SK-N-SH (cell line): ENCODE measurements at regions not wholly inside any gene's neighbourhood (a gene's known extent, or its start where the extent isn't known, plus 50 kb on each side); places are given as distances from the start of the nearest gene placed in this dataset.

Source experiments
- CTCF ChIA-PET: fragments of 300-600, 350-600 bp; formaldehyde crosslinking; extraction: SDS; loops from one replicate; lab custom pipeline; 2021; lab: Yijun Ruan, JAX
- POLR2A ChIA-PET: fragments of 350-600 bp; sonication (Branson Sonifier 250); formaldehyde crosslinking; extraction: SDS; loops from one replicate; lab custom pipeline; 2020; ENCODE audit warnings: antibody characterized with exemption, inconsistent platforms; lab: Yijun Ruan, JAX
- DNase-seq: peaks from one replicate; pipeline ENCODE4 v3.0.0; 2012
- H2AFZ ChIP-seq: fragments of 200-600 bp; sonication (generic); 2 replicates; pipeline ENCODE4 v1.8.1; 2016; ENCODE audit warnings: antibody characterized with exemption, mild to moderate bottlenecking, low read depth
- H3F3A ChIP-seq: fragments of 200-600 bp; sonication (generic); replicated peaks from 2 replicates; pipeline ENCODE3; 2016; ENCODE audit warnings: antibody characterized with exemption, mild to moderate bottlenecking; ENCODE audit not compliant: insufficient read depth
- H3K27ac ChIP-seq, 2 experiments: fragments of 200-500 bp in 1 of 2; fragments of 200-600 bp in 1 of 2; sonication (Bioruptor generic) in 1 of 2; sonication (generic), shearing (Covaris generic) in 1 of 2; 2 replicates each; pipeline versions ENCODE4 v1.5.1 to v1.6.1; 2014 to 2016; ENCODE audit warnings: low read depth in 2 of 2, inconsistent platforms in 1 of 2, low read length in 1 of 2, mild to moderate bottlenecking in 1 of 2, mixed read lengths in 1 of 2
- H3K27me3 ChIP-seq: fragments of 200-600 bp; sonication (generic), shearing (Covaris generic); 2 replicates; pipeline ENCODE4 v1.6.1; 2016; ENCODE audit warnings: mixed run types; ENCODE audit not compliant: insufficient read depth
- H3K36me3 ChIP-seq, 2 experiments: fragments of 200-500 bp in 1 of 2; fragments of 200-600 bp in 1 of 2; sonication (Bioruptor generic) in 1 of 2; sonication (generic) in 1 of 2; replicated peaks in 1 of 2; 2 replicates each; pipeline versions ENCODE3 to v1.5.1; 2014 to 2016; ENCODE audit warnings: low read length in 1 of 2, mild to moderate bottlenecking in 1 of 2; ENCODE audit not compliant: insufficient read depth in 2 of 2, control insufficient read depth in 1 of 2
- H3K4me1 ChIP-seq, 2 experiments: fragments of 200-500 bp in 1 of 2; fragments of 200-600 bp in 1 of 2; sonication (Bioruptor generic) in 1 of 2; sonication (generic), shearing (Covaris generic) in 1 of 2; 2 replicates each; pipeline versions ENCODE4 v1.5.1 to v1.6.1; 2014 to 2016; ENCODE audit warnings: low read depth in 1 of 2, low read length in 1 of 2, mixed run types in 1 of 2; ENCODE audit not compliant: insufficient read depth in 2 of 2, control insufficient read depth in 1 of 2
- H3K4me2 ChIP-seq: fragments of 200-600 bp; sonication (generic), shearing (Covaris generic); 2 replicates; pipeline ENCODE4 v1.6.1; 2017; ENCODE audit warnings: mixed run types
- H3K4me3 ChIP-seq, 2 experiments: fragments of 200-500 bp in 1 of 2; fragments of 200-600 bp in 1 of 2; sonication (Bioruptor generic) in 1 of 2; sonication (generic), shearing (Covaris generic) in 1 of 2; 2 replicates each; pipeline versions ENCODE4 v1.5.1 to v1.8.1; 2014 to 2016; ENCODE audit warnings: low read depth in 2 of 2, inconsistent platforms in 1 of 2, low read length in 1 of 2, mild to moderate bottlenecking in 1 of 2, mixed read lengths in 1 of 2, moderate library complexity in 1 of 2
- H3K79me2 ChIP-seq: fragments of 200-600 bp; sonication (generic); 2 replicates; pipeline ENCODE4 v1.8.1; 2017; ENCODE audit warnings: mild to moderate bottlenecking; ENCODE audit not compliant: insufficient read depth
- H3K9ac ChIP-seq: fragments of 200-600 bp; sonication (generic); 2 replicates; pipeline ENCODE4 v1.6.1; 2017; ENCODE audit warnings: mixed run types
- H3K9me2 ChIP-seq: fragments of 200-600 bp; sonication (generic); 2 replicates; pipeline ENCODE4 v1.6.1; 2017; ENCODE audit warnings: mixed run types
- H3K9me3 ChIP-seq: fragments of 200-600 bp; sonication (generic); 2 replicates; pipeline ENCODE4 v1.6.1; 2017; ENCODE audit warnings: mixed run types, mild to moderate bottlenecking, moderate library complexity
- H4K20me1 ChIP-seq: fragments of 200-600 bp; sonication (generic); 2 replicates; pipeline ENCODE4 v1.6.1; 2017; ENCODE audit warnings: mild to moderate bottlenecking, mixed run types; ENCODE audit not compliant: insufficient read depth
- CHD2 ChIP-seq: fragments of 150-350 bp; IDR thresholded peaks from 2 replicates; pipeline ENCODE4 v1.6.1; 2018; ENCODE audit warnings: low read length; ENCODE audit not compliant: partially characterized antibody
- CTCF ChIP-seq: fragments of 200-600 bp; sonication (generic); IDR thresholded peaks from 2 replicates; pipeline ENCODE4 v1.6.1; 2017; ENCODE audit warnings: antibody characterized with exemption, mild to moderate bottlenecking, moderate library complexity
- ELF1 ChIP-seq: IDR thresholded peaks from 2 replicates; pipeline ENCODE4 v1.4.0; 2012
- EP300 ChIP-seq, 2 experiments: IDR thresholded peaks; 2 replicates each; pipeline versions ENCODE4 v1.4.0 to v1.6.1; 2012; ENCODE audit warnings: borderline replicate concordance in 1 of 2, low read depth in 1 of 2, low read length in 1 of 2
- EZH2phosphoT487 ChIP-seq: fragments of 200-600 bp; sonication (generic); IDR thresholded peaks from 2 replicates; pipeline ENCODE4 v1.6.1; 2017; ENCODE audit warnings: low read depth, mixed run types, mild to moderate bottlenecking, antibody characterized with exemption, moderate library complexity, borderline replicate concordance
- FOXJ3 ChIP-seq: sonication (generic); formaldehyde crosslinking; IDR thresholded peaks from 2 replicates; pipeline ENCODE4 v1.5.1; 2020; ENCODE audit warnings: mild to moderate bottlenecking, missing genetic modification reagents
- FOXM1 ChIP-seq: IDR thresholded peaks from 2 replicates; pipeline ENCODE4 v1.4.0; 2012; ENCODE audit warnings: low read depth, mild to moderate bottlenecking
- JUND ChIP-seq: IDR thresholded peaks from 2 replicates; pipeline ENCODE4 v1.4.0; 2012
- MAX ChIP-seq: IDR thresholded peaks from 2 replicates; pipeline ENCODE4 v1.4.0; 2012; ENCODE audit warnings: low read depth
- MEF2A ChIP-seq: IDR thresholded peaks from 2 replicates; pipeline ENCODE4 v1.4.0; 2012; ENCODE audit warnings: low read depth, borderline replicate concordance
- MXI1 ChIP-seq: IDR thresholded peaks from 2 replicates; pipeline ENCODE4 v1.6.1; 2012; ENCODE audit warnings: mild to moderate bottlenecking, low read depth, low read length, improper control_type of control experiment
- NFIC ChIP-seq: IDR thresholded peaks from 2 replicates; pipeline ENCODE4 v1.4.0; 2012; ENCODE audit warnings: borderline replicate concordance
- NRF1 ChIP-seq: IDR thresholded peaks from 2 replicates; pipeline ENCODE4 v1.6.1; 2012; ENCODE audit warnings: low read depth, mild to moderate bottlenecking, low read length
- PBX3 ChIP-seq: IDR thresholded peaks from 2 replicates; pipeline ENCODE4; 2012
- RAD21 ChIP-seq: IDR thresholded peaks from 2 replicates; pipeline ENCODE4 v1.6.1; 2012; ENCODE audit warnings: mild to moderate bottlenecking, low read length
- TCF12 ChIP-seq: IDR thresholded peaks from 2 replicates; pipeline ENCODE4 v1.4.0; 2012
- TEAD4 ChIP-seq: IDR thresholded peaks from 2 replicates; pipeline ENCODE4 v1.4.0; 2012; ENCODE audit warnings: mild to moderate bottlenecking, borderline replicate concordance; ENCODE audit not compliant: insufficient read depth
- WGBS: methylation state at CpG from one replicate; pipeline ENCODE4 v1.1.6; 2017; ENCODE audit warnings: low lambda C conversion rate; 5-methylcytosine and 5-hydroxymethylcytosine counted together
- TF ChIP-seq, protein P1 (sequence below): IDR thresholded peaks from 2 replicates; pipeline ENCODE4 v1.4.0; 2012; ENCODE audit warnings: low read depth, borderline replicate concordance

DNA sequence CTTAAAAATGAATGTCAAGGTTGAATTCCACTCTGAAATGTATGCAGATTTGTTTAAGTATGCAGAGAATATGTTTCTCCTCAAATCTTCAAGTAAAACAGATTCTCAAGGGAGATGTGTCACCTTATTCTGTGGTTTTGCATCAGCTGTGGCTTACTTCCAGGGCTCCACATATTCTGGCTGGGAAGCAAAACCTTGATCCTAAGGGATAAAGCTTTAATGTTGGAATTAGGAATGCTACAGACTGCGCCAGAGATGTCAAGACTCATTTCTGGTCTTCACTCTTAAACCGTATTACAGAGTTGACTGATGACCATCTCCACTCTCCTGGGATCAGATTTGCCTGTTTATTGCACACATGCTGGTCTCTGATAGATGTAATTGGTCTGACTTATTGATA is 143.9 kb upstream of the DIPK2B start (continued):
- TF ChIP-seq CTCF (no peak), FOXM1 (peak; percentile 62; the same call in 1 of the 2 replicates), NRF1 (no peak), MXI1 (no peak), TCF12 (peak; percentile 96), ELF1 (no peak), CHD2 (no peak), TEAD4 (peak; percentile 92), FOXJ3 (CRISPR knock-in tag) (no peak), EP300 (IDR thresholded peaks at IDR 0.05; ENCODE audit: borderline replicate concordance in 1 of 2, low read depth in 1 of 2, low read length in 1 of 2) (peak in 1 of 2 experiments; percentile 97; a peak in 2 of 4 replicates), NFIC (peak; percentile 98), EZH2phosphoT487 (no peak), MEF2A (peak; percentile 66; the same call in 1 of the 2 replicates), PBX3 (peak; percentile 99), RAD21 (no peak), MAX (peak; percentile 56; the same call in 1 of the 2 replicates), JUND (peak; percentile 92)
- TF ChIP-seq, protein P1, sequence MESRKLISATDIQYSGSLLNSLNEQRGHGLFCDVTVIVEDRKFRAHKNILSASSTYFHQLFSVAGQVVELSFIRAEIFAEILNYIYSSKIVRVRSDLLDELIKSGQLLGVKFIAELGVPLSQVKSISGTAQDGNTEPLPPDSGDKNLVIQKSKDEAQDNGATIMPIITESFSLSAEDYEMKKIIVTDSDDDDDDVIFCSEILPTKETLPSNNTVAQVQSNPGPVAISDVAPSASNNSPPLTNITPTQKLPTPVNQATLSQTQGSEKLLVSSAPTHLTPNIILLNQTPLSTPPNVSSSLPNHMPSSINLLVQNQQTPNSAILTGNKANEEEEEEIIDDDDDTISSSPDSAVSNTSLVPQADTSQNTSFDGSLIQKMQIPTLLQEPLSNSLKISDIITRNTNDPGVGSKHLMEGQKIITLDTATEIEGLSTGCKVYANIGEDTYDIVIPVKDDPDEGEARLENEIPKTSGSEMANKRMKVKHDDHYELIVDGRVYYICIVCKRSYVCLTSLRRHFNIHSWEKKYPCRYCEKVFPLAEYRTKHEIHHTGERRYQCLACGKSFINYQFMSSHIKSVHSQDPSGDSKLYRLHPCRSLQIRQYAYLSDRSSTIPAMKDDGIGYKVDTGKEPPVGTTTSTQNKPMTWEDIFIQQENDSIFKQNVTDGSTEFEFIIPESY = peak; percentile 82

- DNase-seq = no peak
These were observed 128.5 kb upstream of the DIPK2B start for GRCh38 chrX:45329217-45329616.

More at GRCh38 chrX:45329217-45329616, 128.5 kb upstream of the DIPK2B start:
- Histone ChIP-seq H3K4me1 (0 out of 4 replicates have a peak, but pooled peaks cover 0 to 5% of the 10 kb centered on the region in 2 experiments), H3K9ac (no peak overlapping the region), H3K79me2 (no peaks in the 10 kb centered on the region), H3K4me2 (no peak overlapping the region), H3K27me3 (no peaks in the 10 kb centered on the region), H2AFZ (no peak overlapping the region), H3K36me3 (no peaks in the 10 kb centered on the region), H3K27ac (peak overlapping the region in 1 of 2 experiments; percentile 11; a peak in 1 of 4 replicates), H3K9me2 (no peaks in the 10 kb centered on the region), H3K4me3 (no peak overlapping the region), H4K20me1 (no peaks in the 10 kb centered on the region), H3F3A (peaks cover 7% of the 10 kb centered on the region), H3K9me3 (no peaks in the 10 kb centered on the region)
- ChIA-PET CTCF (no interaction called here), POLR2A (no interaction called here)
- peak; percentile 43; the same call in 1 of the 2 replicates for TF ChIP-seq NFIC
- no peak; a peak in 1 of 4 replicates for TF ChIP-seq EP300 (IDR thresholded peaks at IDR 0.05; ENCODE audit: borderline replicate concordance in 1 of 2, low read depth in 1 of 2, low read length in 1 of 2)
- TF ChIP-seq TCF12 = peak; percentile 30; the same call in 1 of the 2 replicates
- WGBS = 24% methylated on average over 1 of the region's 1 CpG
